Activated CD4-positive, alpha-beta memory T cell treated with anti-CD3 and anti-CD28 coated beads for 36 hours (primary cell): ENCODE measurements at regions not wholly inside any gene's neighbourhood (a gene's known extent, or its start where the extent isn't known, plus 50 kb on each side); places are given as distances from the start of the nearest gene placed in this dataset.

Experiments used
- CTCF ChIA-PET: fragments of 350-600 bp; sonication (Branson Sonifier 250); formaldehyde crosslinking; loops from one replicate; lab custom pipeline; 2021; ENCODE audit warnings: antibody characterized with exemption, inconsistent platforms; lab: Charles Lee
- POLR2A ChIA-PET: fragments of 350-600 bp; sonication (Branson Sonifier 250); formaldehyde crosslinking; loops from one replicate; lab custom pipeline; 2021; ENCODE audit warnings: antibody characterized with exemption; lab: Charles Lee
- DNase-seq: peaks from one replicate; pipeline ENCODE4 v3.0.0-alpha.2; 2020
- H3K27ac Mint-ChIP-seq: one replicate; pipeline ENCODE4 v1.8.0; 2021; ENCODE audit warnings: mixed read lengths
- H3K27me3 Mint-ChIP-seq: one replicate; pipeline ENCODE4 v1.8.0; 2021; ENCODE audit warnings: mixed read lengths
- H3K36me3 Mint-ChIP-seq: one replicate; pipeline ENCODE4 v1.8.0; 2021; ENCODE audit warnings: mixed read lengths
- H3K4me1 Mint-ChIP-seq: one replicate; pipeline ENCODE4 v1.8.0; 2021; ENCODE audit warnings: low read depth, mixed read lengths
- H3K4me3 Mint-ChIP-seq: one replicate; pipeline ENCODE4 v1.8.0; 2021; ENCODE audit warnings: mild to moderate bottlenecking, mixed read lengths
- H3K9me3 Mint-ChIP-seq: one replicate; pipeline ENCODE4 v1.8.0; 2021; ENCODE audit warnings: mixed read lengths
- intact Hi-C: fragments of 100-400 bp; cut with micrococcal nuclease; formaldehyde crosslinking; loops from one replicate; pipeline ENCODE4 v1.15.1; 2023

DNA sequence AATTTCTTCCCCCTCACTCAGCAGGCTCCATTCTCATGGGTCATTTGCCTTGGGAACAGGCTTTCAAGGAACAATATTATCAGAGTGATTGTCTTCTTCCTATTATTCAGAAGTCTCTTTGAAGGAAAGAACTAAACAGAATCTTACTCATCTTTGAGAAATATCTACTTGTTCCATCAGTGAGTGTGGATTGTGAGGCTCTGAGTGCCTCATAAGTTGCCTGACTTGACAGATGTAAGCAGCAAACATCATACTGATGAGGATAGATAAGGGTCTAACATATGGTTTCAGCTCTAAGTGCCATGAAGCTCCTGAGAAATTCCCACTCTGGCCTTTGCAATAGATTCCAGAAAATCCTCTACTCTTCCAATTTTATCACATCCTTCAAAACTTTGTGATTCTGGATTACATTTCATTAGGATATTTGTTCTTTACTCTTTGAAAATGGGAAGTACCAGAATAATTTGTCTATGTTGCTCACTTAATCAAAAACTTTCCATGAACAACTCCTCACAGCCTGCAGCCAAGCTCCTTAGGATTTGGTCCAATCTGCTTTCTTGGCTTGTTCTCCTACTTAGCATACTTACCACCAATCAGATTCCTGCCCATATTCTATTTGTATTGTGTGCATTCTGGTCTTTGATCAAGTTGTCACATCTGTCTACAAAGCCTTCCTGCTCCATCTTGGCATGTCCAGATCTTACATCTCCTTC, 120.1 kb downstream of the RPL22L1 start:
- no peaks in the 10 kb centered on the region for H3K4me1 Mint-ChIP-seq
- intact Hi-C loops, result no loop called here
- ChIA-PET POLR2A (no interaction called here), CTCF (no interaction called here)
- no peaks in the 10 kb centered on the region for H3K36me3 Mint-ChIP-seq
- DNase-seq, result no peak
- H3K9me3 Mint-ChIP-seq, result no peaks in the 10 kb centered on the region
- no peak overlapping the region for H3K4me3 Mint-ChIP-seq
- peaks cover 16% of the 10 kb centered on the region for H3K27me3 Mint-ChIP-seq
- no peak overlapping the region for H3K27ac Mint-ChIP-seq

DNA sequence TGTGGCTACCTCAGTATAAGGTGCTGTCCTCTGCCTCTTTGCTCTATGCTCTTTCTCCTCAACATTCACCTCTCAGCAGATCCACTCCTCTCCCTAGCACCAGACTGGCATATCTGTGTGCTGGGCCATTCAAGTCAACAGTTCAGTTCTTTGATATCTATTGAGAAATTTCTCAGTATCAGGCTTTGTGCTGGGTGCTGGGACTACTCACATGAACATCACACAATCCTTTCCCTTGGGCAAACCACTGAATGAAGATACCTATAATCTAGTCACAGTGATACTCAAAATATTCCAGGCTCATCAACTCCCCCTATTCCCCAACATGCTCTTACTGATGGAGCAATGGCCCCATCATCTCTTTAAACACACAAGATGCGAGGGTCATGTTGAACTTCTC, 120.8 kb downstream of the RPL22L1 start:
- Mint-ChIP-seq H3K27ac (no peak overlapping the region), H3K27me3 (peaks cover 15% of the 10 kb centered on the region), H3K36me3 (no peaks in the 10 kb centered on the region), H3K4me3 (no peak overlapping the region), H3K9me3 (no peaks in the 10 kb centered on the region), H3K4me1 (no peaks in the 10 kb centered on the region)
- POLR2A ChIA-PET, result no interaction called here
- intact Hi-C loops, result no loop called here
- CTCF ChIA-PET, result no interaction called here
- DNase-seq, result no peak

DNA sequence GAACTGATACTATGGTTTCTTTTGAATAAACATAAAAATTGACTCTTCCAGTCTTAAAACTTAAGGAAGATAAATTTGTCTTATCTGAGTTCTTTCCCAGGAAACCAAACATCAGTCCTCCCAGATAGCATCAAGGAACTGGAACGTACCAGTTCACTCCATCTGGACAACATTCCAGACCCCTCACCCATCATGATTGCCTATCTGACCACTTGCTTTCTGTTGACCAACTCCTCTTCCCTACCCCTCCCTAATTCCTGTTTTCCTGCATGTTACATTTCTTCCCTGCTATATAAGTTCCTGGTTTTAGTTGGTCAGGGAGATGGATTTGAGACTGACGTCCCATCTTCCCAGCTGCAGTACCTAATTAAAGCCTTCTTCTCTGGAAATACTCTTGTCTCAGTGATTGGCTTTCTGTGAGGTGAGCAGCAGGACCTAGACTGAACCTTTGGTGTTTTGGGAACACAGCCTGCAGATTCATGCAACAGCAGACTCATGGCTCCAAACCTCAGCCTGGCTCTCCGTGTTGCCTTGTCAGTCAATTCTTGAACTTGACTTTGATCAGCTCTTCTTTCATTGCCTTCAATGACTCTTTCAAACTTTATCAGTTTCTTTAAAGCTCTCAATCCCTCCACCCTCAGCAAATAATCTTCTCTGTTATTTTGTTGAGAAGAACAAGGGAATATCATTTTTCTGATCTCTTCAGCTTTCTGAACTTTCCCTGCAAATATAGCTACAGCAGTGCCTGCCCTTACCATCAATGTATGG, 123.6 kb downstream of the RPL22L1 start:
- Mint-ChIP-seq H3K4me3 (no peak overlapping the region), H3K9me3 (no peaks in the 10 kb centered on the region), H3K36me3 (no peaks in the 10 kb centered on the region), H3K27me3 (peaks cover 9% of the 10 kb centered on the region), H3K4me1 (no peaks in the 10 kb centered on the region), H3K27ac (no peak overlapping the region)
- ChIA-PET CTCF (no interaction called here), POLR2A (no interaction called here)
- no peak for DNase-seq
- intact Hi-C loops, result no loop called here

DNA sequence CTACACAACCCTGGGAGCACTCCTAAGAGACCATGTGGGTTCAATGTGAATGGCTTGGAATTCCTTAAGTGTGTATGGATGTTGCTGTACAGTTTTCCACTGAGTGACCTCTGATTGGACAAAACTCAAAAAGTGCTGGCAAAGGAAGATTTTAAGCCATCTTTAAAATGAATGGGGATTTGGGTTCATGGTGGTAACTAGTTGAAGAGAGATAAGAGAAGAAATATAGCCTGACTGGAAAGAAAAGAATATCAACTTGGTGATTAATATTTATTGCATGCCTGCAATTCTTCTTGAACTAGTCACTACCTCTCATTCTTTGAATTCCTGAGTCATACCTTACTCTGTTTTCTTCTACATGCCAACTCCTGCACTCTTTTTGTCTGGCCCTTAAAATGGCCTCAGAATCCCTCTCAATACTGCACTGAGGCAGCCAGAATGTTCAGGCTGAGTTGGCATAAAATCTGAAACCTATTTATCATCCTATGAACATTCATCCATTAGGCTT, 124.7 kb downstream of the RPL22L1 start:
- no peak overlapping the region for H3K27ac Mint-ChIP-seq
- H3K9me3 Mint-ChIP-seq, result no peaks in the 10 kb centered on the region
- no peak for DNase-seq
- CTCF ChIA-PET, result no interaction called here
- POLR2A ChIA-PET, result no interaction called here
- H3K27me3 Mint-ChIP-seq, result peaks cover 6% of the 10 kb centered on the region
- intact Hi-C loops, result loop anchor here (1.0 kb wide), 1 partner anchor 46 kb away; no protein-coding TSS in a partner anchor
- no peak overlapping the region for H3K4me3 Mint-ChIP-seq
- H3K4me1 Mint-ChIP-seq, result no peaks in the 10 kb centered on the region
- H3K36me3 Mint-ChIP-seq, result no peaks in the 10 kb centered on the region

DNA sequence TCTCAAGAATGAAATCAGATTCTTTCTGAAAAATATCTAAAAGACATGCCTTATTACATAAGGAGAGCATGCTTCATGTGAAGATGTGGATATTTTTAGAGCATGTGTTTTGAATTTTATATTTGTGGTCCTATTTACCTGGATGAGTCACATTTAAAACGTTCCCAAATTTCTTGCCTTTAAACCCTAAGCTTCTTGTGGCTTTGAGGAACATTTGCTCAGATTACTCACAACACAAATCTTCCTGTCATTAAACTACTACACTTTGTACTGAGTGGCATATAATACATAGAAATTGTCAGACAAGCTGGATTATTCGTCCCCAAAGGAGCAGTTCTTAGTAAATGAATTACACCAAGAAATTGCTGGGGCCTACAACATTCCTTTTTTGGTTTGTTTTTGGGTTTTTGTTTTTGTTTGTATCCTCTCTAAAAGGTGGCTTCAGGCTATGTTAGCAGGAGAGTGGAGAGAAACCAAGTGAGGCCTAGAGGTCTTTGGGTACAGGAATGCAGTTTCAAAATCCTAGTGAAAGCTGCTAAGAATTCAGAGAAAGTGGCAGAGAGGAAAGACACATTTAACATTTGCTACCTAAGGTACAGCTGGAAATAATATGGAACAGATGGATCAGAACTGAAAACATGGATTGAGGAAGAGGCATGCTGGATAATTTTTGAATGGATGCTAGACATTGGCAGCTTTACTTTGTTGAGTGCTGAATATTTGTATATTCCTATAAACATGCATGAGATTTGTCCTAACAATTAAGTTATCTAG, 128.1 kb downstream of the RPL22L1 start:
- H3K9me3 Mint-ChIP-seq, result no peaks in the 10 kb centered on the region
- DNase-seq, result no peak
- H3K27me3 Mint-ChIP-seq, result peaks cover 2% of the 10 kb centered on the region
- ChIA-PET CTCF (no interaction called here), POLR2A (no interaction called here)
- no peaks in the 10 kb centered on the region for H3K4me1 Mint-ChIP-seq
- H3K36me3 Mint-ChIP-seq, result no peaks in the 10 kb centered on the region
- H3K27ac Mint-ChIP-seq, result no peak overlapping the region
- intact Hi-C loops, result no loop called here
- no peak overlapping the region for H3K4me3 Mint-ChIP-seq

DNA sequence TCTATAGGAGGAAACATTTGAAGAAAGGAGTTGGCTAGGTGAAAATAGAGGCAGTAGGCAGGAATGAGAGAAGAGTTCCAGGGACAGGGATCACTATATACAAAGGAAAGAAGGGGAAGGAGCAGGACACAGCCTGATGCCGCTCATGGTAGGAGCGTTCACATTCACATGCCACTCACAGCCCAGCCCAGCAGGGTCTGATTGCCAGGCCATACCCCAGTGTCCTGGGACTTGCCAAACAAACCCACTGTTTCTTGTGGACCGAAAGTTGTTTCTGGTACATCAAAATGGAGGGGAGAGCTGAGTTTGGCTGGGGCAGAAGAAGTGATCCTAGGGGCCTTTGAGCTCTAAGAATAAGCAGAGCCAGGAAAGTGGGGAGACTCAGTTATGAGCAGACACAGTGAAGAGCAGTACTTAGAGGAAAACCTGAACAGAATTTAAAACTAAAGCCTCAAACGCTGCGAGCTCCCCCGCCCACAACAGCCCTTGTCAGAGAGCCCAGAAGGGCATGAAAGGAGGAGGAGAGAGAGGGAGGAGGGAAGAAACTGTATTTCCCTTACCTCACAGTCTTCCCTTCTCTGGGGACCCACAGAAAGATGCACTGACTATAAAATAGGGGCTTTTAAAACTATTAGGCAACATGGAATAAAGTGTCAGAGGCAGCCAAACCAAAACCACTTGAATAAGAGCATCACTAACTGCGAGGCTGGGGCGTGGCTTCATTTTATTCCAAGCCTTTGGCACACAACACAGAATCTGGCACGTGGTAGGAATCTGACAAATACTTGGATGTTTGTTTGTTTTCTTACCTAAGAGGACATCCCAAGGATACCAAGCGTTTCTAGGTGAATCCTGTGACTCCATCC, 129.0 kb downstream of the RPL22L1 start:
- CTCF ChIA-PET, result no interaction called here
- no peaks in the 10 kb centered on the region for H3K9me3 Mint-ChIP-seq
- no peaks in the 10 kb centered on the region for H3K36me3 Mint-ChIP-seq

DNA sequence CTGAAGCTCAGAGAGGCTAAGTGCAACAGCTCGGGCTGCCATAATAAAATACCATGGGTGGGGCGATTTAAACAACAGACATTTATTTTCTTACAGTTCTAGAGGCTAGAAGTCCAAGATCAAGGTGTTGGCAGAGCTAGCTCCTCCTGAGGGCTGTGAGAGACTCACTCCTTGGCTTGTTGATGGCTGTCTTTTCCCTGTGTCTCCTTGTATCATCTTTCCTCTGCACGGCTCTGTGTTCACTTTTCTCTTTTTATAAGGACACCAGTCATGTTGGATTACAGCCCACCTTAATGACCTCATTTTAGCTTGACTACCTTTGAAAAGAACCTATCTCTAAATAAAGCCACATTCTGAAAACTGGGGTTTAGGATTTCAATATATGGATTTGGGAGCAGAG, 129.7 kb downstream of the RPL22L1 start:
- H3K27me3 Mint-ChIP-seq, result peaks cover 4% of the 10 kb centered on the region
- H3K36me3 Mint-ChIP-seq, result no peaks in the 10 kb centered on the region
- POLR2A ChIA-PET, result no interaction called here
- H3K9me3 Mint-ChIP-seq, result no peaks in the 10 kb centered on the region
- intact Hi-C loops, result no loop called here
- no peaks in the 10 kb centered on the region for H3K4me1 Mint-ChIP-seq
- H3K4me3 Mint-ChIP-seq, result no peak overlapping the region
- no peak overlapping the region for H3K27ac Mint-ChIP-seq
- no peak for DNase-seq
- CTCF ChIA-PET, result no interaction called here

More for the DNA sequence above, 129.0 kb downstream of the RPL22L1 start:
- Mint-ChIP-seq H3K4me1 (no peaks in the 10 kb centered on the region), H3K4me3 (no peak overlapping the region), H3K27ac (no peak overlapping the region), H3K27me3 (peaks cover 2% of the 10 kb centered on the region)
- POLR2A ChIA-PET, result no interaction called here
- no peak for DNase-seq
- intact Hi-C loops, result no loop called here

DNA sequence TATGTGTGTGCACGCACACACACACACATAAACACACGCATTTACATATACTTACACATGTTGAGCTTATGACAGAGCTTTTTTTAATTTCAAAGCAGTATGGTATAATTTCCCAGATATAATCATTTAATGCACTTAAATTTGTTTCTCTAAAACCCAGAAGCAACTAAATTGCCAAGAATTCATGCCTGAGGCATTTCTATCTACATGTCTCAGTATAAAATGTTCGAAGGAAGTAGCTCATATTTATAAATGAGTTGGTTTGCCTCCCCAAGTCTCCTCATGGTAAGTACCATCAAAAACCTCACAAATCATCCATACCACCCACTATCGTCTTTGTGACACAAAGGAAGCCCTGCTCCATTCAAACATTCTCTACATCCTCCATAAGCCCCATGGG, 130.6 kb downstream of the RPL22L1 start:
- DNase-seq, result no peak
- H3K9me3 Mint-ChIP-seq, result no peaks in the 10 kb centered on the region
- intact Hi-C loops, result no loop called here
- CTCF ChIA-PET, result no interaction called here
- H3K4me3 Mint-ChIP-seq, result no peak overlapping the region
- peaks cover 9% of the 10 kb centered on the region for H3K27me3 Mint-ChIP-seq
- H3K36me3 Mint-ChIP-seq, result no peaks in the 10 kb centered on the region
- H3K4me1 Mint-ChIP-seq, result no peaks in the 10 kb centered on the region
- H3K27ac Mint-ChIP-seq, result no peak overlapping the region
- POLR2A ChIA-PET, result no interaction called here

DNA sequence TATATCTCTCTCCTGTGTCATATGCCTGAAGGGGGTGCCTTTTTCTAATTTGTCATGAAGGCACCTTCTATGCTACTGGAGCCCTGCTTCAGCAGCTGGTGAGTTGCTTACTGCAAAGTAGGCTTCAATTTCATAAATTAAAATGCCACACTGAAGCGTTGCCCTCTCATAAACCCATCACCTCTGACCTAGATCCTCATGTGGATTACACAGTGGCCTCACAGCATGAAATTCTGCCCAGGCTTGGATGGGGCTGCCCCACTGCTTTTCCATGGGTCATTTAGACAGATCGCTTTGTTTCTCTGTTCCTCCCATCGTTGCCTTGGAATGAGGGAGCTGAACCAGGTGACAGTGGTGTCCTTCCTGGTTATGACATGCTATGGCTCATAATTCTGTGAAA, 131.2 kb downstream of the RPL22L1 start:
- H3K27ac Mint-ChIP-seq, result no peak overlapping the region
- intact Hi-C loops, result no loop called here
- DNase-seq, result no peak
- POLR2A ChIA-PET, result no interaction called here
- no peaks in the 10 kb centered on the region for H3K36me3 Mint-ChIP-seq
- H3K9me3 Mint-ChIP-seq, result no peaks in the 10 kb centered on the region
- H3K4me1 Mint-ChIP-seq, result no peaks in the 10 kb centered on the region
- peaks cover 9% of the 10 kb centered on the region for H3K27me3 Mint-ChIP-seq
- CTCF ChIA-PET, result interaction anchor here (1.5 kb wide), 1 partner anchor 73 kb away, joined by 6 read pairs; no protein-coding TSS in a partner anchor
- H3K4me3 Mint-ChIP-seq, result no peak overlapping the region

DNA sequence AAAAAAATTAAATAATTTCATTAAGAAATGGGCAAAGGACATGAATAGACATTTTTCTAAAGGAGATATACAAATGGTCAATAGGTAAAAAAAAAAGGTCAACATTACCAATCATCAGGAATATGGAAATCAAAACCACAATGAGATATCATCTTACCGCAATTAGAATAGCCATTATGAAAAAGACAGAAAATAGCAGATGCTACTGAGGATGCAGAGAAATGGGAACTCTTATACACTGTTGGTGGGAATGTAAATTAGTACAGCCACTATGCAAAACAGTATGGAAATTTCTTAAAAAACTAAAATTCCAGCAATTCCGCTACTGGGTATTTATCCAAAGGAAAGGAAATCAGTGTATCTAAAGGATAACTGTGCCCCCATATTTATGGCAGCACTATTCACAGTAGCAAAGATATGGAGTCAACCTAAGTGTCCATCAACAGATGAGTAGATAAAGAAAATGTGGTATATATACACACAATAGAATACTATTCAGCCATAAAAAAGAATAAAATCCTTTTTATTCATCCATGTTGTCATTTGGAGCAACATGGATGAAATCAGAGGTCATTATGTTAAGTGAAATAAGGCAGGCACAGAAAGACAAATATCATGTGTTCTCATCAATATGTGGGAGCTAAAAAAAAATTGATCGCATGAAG, 132.4 kb downstream of the RPL22L1 start:
- no peaks in the 10 kb centered on the region for H3K36me3 Mint-ChIP-seq
- peaks cover 9% of the 10 kb centered on the region for H3K27me3 Mint-ChIP-seq
- DNase-seq, result no peak
- ChIA-PET POLR2A (no interaction called here), CTCF (interaction anchor here (1.5 kb wide), 1 partner anchor 74 kb away, joined by 6 read pairs; no protein-coding TSS in a partner anchor)
- no peaks in the 10 kb centered on the region for H3K9me3 Mint-ChIP-seq
- H3K4me3 Mint-ChIP-seq, result no peak overlapping the region
- intact Hi-C loops, result no loop called here
- H3K4me1 Mint-ChIP-seq, result no peaks in the 10 kb centered on the region
- H3K27ac Mint-ChIP-seq, result no peak overlapping the region

DNA sequence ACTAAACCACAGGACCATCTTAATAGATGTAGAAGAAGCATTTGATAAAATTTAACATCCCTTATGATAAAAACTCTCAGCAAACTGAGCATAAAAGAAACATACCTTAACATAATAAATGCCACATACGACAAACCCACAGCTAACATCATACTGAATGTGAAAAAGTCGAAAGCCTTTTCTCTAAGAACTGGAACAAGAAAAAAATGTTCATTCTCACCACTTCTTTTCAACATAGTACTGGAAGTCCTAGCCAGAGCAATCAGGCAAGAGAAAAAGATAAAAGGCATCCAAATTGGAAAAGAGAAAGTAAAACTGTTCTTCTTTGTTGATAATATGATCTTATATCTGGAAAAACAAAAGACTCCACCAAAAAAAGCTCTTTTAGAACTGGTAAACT, 134.2 kb downstream of the RPL22L1 start:
- Mint-ChIP-seq H3K36me3 (no peaks in the 10 kb centered on the region), H3K9me3 (no peaks in the 10 kb centered on the region), H3K4me1 (no peaks in the 10 kb centered on the region), H3K4me3 (no peak overlapping the region), H3K27me3 (peaks cover 11% of the 10 kb centered on the region), H3K27ac (no peak overlapping the region)
- POLR2A ChIA-PET, result no interaction called here
- DNase-seq, result no peak
- intact Hi-C loops, result no loop called here
- CTCF ChIA-PET, result no interaction called here
